ENCODE measurements at regions not wholly inside any gene's neighbourhood (a gene's known extent, or its start where the extent isn't known, plus 50 kb on each side); places are given as distances from the start of the nearest gene placed in this dataset.
A peak's percentile ranks its signal among the peaks of the same experiment; 100 is the strongest.

DNA sequence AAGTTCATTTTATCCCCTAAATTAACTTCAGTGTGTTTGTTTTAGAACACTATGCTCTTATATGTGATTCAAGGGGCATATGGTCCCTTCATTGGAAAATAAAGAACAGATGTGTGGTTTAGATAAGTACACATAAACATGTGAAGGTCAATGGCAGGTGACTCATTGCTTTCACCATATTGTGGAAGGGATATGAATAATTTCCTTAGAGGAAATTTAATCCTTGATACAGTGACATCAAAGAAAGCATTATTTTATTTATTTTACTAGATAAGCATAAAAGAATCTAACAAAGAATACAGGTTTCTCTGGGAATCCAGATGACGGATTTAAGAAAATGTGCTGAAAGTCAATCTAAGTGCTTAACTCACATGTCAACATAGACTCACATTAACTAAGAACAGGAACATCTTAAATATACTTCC is 373.5 kb downstream of the KCTD12 start:
- peak; percentile 32 for ATAC-seq
- DNase-seq = no peak

DNA sequence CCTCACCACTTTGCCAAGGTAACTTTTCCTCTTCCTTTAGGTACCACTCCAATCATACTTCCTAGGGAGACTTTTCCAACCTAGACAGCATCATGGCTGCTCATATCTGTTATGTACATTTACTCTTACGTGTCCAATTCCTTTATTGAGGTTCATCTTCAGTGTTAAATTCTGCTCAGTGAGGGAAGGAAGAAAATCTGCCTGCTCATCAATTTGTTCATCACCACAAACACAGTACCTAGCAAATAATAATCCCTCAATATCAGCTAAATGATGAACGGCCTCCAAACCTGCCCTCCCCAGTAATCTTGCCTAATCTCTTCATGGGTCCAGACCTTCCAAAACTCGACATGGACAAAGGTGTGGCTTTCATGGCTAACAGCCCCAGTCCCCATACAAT is 380.8 kb downstream of the KCTD12 start:
- no peak for ATAC-seq
- DNase-seq = no peak

DNA sequence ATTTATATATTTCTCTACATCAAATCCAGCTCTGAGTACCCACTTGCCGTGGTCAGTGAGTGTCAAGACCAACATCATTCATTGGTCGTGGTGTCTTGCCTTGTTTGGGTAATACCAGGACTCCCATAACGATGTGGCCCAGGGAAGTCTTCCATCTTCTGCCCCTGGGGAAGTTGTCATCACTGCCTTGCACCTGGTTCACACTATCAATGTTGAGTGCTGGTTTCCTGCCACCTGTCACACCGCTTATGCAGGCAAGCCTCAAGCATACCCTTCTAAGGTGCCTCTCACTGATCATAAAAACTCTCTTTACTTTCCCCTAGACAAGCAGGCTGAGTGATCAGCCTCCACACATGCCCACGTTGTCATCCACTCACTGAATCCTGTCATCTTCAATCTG is 382.4 kb downstream of the KCTD12 start:
- DNase-seq (no peak), ATAC-seq (no peak)

DNA sequence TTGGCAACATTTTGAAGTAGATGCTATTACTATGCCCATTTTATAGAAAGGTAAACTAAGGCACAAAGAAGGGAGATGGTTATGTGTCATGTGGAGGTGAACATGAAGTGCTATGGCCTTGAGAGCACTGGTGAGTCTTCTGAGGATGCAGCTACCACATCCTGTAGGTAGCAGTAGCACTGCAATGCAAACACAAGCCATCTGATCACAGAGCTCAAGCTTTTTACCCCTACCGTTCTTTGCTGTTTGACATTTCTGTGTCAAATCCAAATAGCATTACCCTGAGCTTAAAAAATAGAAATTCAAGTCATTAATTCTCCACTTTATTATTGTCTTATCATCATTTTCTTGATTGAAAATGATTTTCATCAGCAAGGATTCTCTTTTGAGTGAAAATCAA is 382.9 kb downstream of the KCTD12 start:
- ATAC-seq = no peak
- DNase-seq = no peak

GRCh38 chr13:76500894-76501293 is 385.3 kb downstream of the KCTD12 start:
- DNase-seq (no peak), ATAC-seq (no peak)

- DNase-seq = no peak
- ATAC-seq = no peak
These were observed 386.3 kb downstream of the KCTD12 start for GRCh38 chr13:76499891-76500290.

GRCh38 chr13:76489274-76489673 is 396.9 kb downstream of the KCTD12 start:
- DNase-seq (no peak), ATAC-seq (no peak)

- peak; percentile 28 for ATAC-seq
- DNase-seq = no peak
These were observed 404.5 kb downstream of the KCTD12 start for GRCh38 chr13:76481738-76482137.

- DNase-seq (no peak), ATAC-seq (no peak)
These were observed 411.2 kb downstream of the KCTD12 start for GRCh38 chr13:76474966-76475365.

DNA sequence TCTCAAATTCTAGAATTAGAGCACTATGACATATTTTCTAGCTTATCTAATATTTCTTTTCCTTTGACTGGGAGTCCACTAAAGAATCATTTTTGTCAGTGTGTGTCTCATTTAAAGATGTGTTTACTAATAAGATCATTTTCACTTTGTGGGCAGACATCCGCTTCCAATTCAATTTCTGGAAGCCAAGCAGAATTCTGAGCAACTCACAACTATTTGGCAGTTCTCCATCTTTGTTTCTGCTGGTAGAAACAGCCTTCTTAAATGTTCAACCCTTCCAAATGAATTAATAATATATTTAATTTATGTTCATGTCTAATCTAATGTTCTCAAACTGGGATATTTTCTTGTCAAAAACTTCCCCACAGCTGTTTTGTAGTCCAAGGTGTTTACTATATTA is 411.8 kb downstream of the KCTD12 start:
- no peak for ATAC-seq
- DNase-seq = no peak

DNA sequence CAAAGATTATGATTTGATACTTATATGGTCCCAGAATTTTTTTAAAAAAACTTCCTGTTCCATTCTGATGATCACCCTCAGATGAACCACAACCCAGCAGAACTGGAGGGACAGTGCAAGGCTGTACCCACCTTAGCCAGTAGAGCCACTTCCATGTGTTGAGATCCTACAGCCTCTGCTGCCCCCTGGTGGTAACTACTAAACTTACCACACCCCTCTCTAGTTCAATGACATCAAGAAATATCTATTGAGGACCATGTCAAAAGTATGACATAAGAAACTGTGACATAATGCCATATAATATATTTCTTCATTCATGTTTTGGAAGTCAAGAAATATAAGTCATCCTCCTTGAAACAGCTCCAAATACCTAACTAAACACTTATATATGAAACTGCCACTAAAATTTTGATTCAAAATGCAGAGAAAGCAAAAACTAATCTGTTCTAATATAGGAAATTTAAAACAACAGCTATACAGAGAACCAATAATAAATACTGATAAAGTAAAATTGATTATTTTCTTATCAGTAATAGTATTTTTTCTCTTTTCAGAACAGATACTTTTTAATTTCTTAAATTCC is 412.6 kb downstream of the KCTD12 start:
- peak; percentile 76 for DNase-seq
- ATAC-seq = peak; percentile 94

- no peak for ATAC-seq
- DNase-seq = no peak
These were observed 413.3 kb downstream of the KCTD12 start for GRCh38 chr13:76472916-76473315.

- no peak for ATAC-seq
- no peak for DNase-seq
These were observed 414.7 kb downstream of the KCTD12 start for GRCh38 chr13:76471486-76471885.

DNA sequence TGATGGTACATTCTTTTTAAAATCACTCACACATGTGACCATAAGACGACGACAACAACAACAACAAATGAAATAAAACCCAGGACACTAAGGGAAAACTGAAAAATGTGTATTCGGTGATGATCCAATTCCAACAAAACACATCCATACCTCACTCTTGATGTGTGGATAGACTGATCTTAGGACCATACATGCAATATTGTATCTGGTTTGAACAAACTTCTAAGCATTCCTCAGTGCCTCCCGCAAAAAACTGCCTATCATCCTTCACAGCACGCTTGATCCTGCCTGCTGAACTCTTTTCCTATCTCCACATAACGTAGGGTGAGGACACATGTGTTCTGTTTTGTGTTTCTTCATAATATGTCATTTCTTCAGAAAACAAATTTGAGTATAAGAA is 415.2 kb downstream of the KCTD12 start:
- ATAC-seq (no peak), DNase-seq (no peak)

- ATAC-seq = no peak
- DNase-seq = no peak
These were observed 420.2 kb downstream of the KCTD12 start for GRCh38 chr13:76466043-76466442.

DNA sequence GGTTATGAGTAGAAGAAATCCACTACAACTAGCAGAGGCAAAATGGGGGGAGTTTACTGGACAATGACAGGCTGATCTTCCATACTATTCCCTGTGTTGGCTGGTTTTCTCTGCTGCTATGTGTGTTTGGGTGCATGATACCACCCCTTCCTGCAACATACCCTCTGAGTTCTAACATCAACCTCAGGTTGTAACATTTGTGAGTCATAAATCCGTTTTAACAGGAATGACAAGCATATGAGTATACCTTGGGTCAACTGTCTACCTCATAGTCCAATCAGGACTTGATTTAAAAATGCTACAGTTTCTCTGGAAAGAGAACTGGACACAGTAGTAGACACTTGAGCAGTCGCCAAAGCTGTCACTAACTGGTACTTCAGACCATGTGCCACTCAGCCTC is 422.9 kb downstream of the KCTD12 start:
- DNase-seq (no peak), ATAC-seq (no peak)

GRCh38 chr13:76461999-76462398 is 424.2 kb downstream of the KCTD12 start:
- DNase-seq (no peak), ATAC-seq (no peak)

DNA sequence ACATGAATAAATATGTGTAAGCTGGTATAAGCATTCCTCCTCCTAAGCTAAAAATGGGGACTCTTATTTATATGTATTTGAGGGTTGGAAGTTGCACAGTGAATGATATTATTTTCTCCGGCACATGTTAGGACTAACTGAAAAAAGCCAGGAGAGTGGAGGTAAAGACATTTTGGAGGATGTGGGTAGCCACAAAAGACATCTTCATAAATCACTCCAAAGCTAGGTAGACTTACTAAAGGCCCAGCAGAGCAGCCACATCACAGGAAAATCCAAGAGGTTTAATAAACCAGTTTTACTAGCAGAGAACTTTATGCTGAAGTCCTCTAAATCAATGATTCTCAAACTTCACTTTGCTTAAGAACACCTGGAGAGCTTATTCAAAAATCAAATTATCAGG is 424.7 kb downstream of the KCTD12 start:
- ATAC-seq (no peak), DNase-seq (no peak)

DNA sequence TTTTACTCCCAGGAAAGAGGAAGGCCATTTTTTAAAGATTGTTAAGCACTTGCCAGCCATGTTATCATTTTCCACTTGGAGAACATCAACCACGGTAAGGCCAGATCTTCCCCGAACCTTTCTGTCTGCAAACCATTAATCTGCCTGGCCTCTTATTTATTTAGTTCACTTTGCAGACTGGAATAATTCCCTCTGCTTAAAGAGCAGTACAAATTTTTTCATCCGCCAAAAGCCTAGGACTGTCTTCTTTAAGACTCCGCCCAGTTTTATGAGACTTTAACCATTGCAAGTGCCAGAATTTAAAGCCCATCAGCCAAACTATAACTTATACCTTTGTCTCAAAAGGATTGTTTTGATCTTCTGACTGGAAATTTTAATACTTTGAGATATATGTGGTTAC is 426.3 kb downstream of the KCTD12 start:
- DNase-seq (no peak), ATAC-seq (no peak)

DNA sequence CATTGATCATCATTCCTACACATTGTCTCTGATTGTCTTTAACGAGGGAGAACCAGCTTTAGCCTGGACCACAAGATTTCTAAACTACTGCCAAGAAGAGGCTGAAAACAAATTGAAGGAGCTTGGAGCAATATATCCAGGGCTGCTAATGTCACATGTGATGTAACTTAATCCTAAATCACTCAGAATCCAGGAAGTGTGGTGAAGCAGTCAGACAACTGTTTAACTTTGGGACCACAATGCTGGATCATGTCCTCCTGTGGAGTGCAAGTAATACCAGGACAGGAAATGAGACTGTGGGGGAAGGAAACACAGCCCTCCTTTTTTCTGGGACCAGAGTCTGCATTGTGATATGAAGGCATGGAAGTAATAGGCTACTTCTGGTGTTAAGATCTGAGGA is 430.2 kb downstream of the KCTD12 start:
- DNase-seq (no peak), ATAC-seq (no peak)

DNA sequence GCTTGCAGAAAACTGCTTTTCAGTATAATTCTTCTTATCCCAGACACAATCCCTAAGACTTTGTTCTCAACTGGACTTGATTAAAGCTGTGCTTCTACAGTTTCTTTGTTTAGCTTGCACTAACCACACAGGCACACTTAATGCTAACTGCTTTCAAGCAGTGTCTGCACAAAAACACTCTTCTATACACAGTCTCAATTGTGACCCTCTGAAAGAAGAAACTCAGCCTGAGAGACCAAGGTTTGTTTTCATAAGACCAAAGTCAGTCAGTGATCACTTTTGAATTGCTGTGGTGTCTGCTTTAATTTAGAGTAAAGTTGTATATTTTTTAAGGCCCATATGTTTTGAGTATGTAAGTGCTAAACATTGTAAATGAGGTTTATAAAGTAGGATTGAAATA is 431.2 kb downstream of the KCTD12 start:
- ATAC-seq = no peak
- no peak for DNase-seq

DNA sequence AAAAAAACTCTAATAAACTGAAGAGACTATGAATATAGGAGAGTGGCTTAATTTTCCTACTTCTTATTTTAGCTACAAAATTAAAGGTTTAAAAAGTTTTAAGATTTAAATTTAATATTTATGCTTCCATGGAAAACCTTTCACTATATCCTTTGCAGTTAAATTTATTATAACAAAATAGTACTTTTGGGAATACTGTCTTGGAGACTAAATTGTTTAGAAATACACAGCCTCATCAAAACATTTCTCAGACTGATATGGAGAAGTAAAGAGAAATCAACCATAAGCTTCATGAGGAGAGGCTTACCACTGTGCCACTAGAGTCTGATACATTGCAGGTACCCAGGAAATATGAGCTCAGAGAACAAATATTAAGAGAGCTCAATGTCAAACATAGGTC is 436.5 kb downstream of the KCTD12 start:
- no peak for ATAC-seq
- no peak for DNase-seq

DNA sequence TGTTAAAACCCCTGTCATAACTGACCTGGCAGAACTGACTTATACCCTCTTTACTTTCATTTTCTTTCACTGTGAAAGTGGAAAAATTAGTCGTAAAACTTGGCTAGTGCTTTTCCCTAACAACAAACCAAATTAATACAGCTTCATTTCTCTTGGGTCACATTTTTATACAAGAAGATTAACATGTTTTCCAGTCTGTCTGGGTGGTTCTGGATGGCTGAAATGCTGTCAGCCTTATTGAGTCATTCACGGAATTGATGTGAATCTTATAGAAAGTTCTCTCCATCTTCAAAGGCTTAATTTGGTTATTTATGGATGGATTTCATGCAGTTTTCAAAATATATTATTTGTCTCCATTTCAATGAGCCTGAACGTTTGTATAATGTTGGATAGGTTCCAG is 440.0 kb downstream of the KCTD12 start:
- ATAC-seq = no peak
- DNase-seq = no peak

- ATAC-seq = no peak
These were observed 445.6 kb downstream of the KCTD12 start for GRCh38 chr13:76440568-76440967.

DNA sequence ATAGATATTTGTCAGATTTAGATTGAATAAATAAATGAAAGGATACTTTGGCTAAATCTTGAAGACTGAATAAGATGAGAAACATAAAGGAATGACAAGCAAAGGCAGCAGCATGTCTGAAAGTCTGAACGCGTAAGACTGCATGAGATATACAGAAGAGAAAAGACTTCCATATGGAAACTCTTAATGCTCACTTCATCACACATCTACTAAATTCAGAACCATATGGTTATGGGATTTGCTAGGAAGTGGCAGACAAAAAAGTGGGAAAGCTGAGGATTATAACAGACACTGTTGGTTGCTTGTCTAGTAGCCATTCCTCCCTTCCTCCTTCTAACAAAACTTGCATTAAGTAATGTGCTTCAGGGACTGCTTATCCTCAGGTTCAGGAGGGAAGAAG is 446.7 kb downstream of the KCTD12 start:
- ATAC-seq = no peak
- DNase-seq = no peak

More at GRCh38 chr13:76440568-76440967, 445.6 kb downstream of the KCTD12 start:
- no peak for DNase-seq

Data from stimulated activated naive CD8-positive, alpha-beta T cell treated with anti-CD3 and anti-CD28 coated beads, Interleukin-15, Interleukin-2, amounts not matched to agents 100 U/mL and 50 U/mL, for 24 hours (primary cell).